PFSK-1 (cell line): ENCODE measurements at regions not wholly inside any gene's neighbourhood (a gene's known extent, or its start where the extent isn't known, plus 50 kb on each side); places are given as distances from the start of the nearest gene placed in this dataset.

Experiments used
- POLR2AphosphoS5 ChIP-seq: IDR thresholded peaks from 2 replicates; pipeline ENCODE4 v1.6.1; 2012; ENCODE audit warnings: low read depth, mild to moderate bottlenecking, control low read depth, low read length, moderate library complexity
- REST ChIP-seq, 2 experiments: IDR thresholded peaks; 2 replicates each; pipeline versions ENCODE4 v1.6.1 to v1.8.0; 2011 to 2012; ENCODE audit warnings: low read depth in 2 of 2, low read length in 2 of 2, control low read depth in 1 of 2, inconsistent platforms in 1 of 2, mild to moderate bottlenecking in 1 of 2, moderate library complexity in 1 of 2; ENCODE audit not compliant: insufficient read depth in 1 of 2
- SIN3A ChIP-seq: IDR thresholded peaks from 2 replicates; pipeline ENCODE4 v1.6.1; 2012; ENCODE audit warnings: mild to moderate bottlenecking, low read length, moderate library complexity, borderline replicate concordance; ENCODE audit not compliant: insufficient read depth
- TAF1 ChIP-seq: IDR thresholded peaks from 2 replicates; pipeline ENCODE4 v1.6.1; 2012; ENCODE audit warnings: low read length, control low read depth, borderline replicate concordance; ENCODE audit not compliant: insufficient read depth

GRCh38 chr10:108413954-108414353 is 1249.4 kb upstream of the SORCS1 start:
- no peak for TF ChIP-seq POLR2AphosphoS5
- no peak for TF ChIP-seq REST (IDR thresholded peaks at IDR 0.05; ENCODE audit: insufficient read depth in 1 of 2, low read depth in 2 of 2, low read length in 2 of 2)
- no peak for TF ChIP-seq TAF1
- no peak for TF ChIP-seq SIN3A
